ENCODE measurements at regions not wholly inside any gene's neighbourhood (a gene's known extent, or its start where the extent isn't known, plus 50 kb on each side); places are given as distances from the start of the nearest gene placed in this dataset.

DNA sequence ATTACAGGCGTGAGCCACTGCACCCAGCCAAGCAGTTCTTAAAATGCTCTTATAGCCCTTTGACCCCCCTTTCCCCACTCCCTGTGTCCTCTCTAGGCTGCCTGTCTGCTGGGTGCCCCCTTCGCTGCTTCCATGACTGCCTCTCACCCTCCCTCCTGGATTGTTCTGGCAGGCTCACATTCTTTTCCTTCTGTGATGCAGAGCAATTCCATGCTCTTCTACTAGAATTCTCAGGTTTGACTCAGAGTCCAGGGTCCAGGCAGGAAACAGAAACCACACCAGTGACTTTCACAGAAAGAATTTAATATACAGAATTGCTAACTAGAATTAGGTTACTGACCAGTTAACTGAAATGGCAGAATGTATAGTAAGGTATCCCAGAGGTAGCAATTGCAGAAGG lies 244.8 kb downstream of the BAMBI start:
- peak; percentile 43 for DNase-seq (ENCODE audit: low spot score)
- FAIRE-seq: no peak

DNA sequence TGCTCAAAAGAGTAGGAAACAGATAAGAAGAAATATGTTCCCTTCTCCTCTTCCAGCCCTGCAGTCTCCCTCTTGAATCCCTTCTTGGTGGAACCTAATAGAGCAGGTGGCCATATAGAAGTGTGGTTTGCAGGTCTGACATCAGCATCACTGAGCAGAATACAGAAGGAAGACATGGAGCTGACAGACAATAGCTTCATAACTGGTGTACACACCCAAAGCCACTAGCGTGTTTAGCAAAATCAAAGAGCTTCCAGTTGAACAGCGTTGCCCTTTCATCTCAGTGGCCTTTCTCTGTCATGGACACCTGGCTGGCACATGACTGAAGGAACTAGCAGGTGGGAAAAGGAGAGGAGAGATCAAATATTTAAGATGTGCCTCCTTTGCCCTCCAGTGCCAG lies 245.5 kb downstream of the BAMBI start:
- DNase-seq (ENCODE audit: low spot score) (no peak), FAIRE-seq (no peak)

GRCh38 chr10:28924717-28925116 lies 247.4 kb downstream of the BAMBI start:
- DNase-seq (ENCODE audit: low spot score): no peak
- no peak for FAIRE-seq

- FAIRE-seq (no peak), DNase-seq (ENCODE audit: low spot score) (no peak)
Measured at GRCh38 chr10:28925121-28925663, 247.9 kb downstream of the BAMBI start.

- no peak for DNase-seq (ENCODE audit: low spot score)
Measured at GRCh38 chr10:28926932-28927331, 249.6 kb downstream of the BAMBI start.

GRCh38 chr10:28928484-28928883 lies 251.2 kb downstream of the BAMBI start:
- DNase-seq (ENCODE audit: low spot score) (no peak), FAIRE-seq (peak; percentile 9)

More at GRCh38 chr10:28926932-28927331, 249.6 kb downstream of the BAMBI start:
- FAIRE-seq: no peak

- DNase-seq (ENCODE audit: low spot score): no peak
- no peak for FAIRE-seq
Measured at GRCh38 chr10:28929942-28930341, 252.6 kb downstream of the BAMBI start.

GRCh38 chr10:28930514-28931495 lies 253.5 kb downstream of the BAMBI start:
- FAIRE-seq: no peak
- DNase-seq (ENCODE audit: low spot score): no peak

DNA sequence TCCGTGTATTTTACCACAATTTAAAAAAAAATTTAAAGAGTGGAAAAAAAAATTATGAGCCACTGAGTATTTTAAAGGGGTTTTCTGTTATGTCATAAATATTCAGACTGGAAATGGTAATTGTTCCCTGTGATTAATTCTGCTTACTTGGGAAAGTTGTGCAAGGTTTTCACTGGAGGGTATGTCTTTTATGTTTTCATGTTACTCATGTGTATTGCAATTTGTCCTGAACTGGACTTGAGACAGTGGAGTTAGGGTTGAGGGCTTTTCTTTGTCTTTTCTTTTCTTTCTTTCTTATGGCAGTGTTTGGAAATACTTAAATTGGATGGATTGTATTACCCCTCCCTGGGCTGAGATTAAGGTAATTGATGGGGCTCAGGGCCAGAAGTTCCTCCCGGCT lies 257.7 kb downstream of the BAMBI start:
- FAIRE-seq: no peak
- no peak for DNase-seq (ENCODE audit: low spot score)

- FAIRE-seq (no peak), DNase-seq (ENCODE audit: low spot score) (no peak)
Measured at GRCh38 chr10:28937959-28938358, 260.6 kb downstream of the BAMBI start.

GRCh38 chr10:28938745-28939144 lies 261.4 kb downstream of the BAMBI start:
- no peak for DNase-seq (ENCODE audit: low spot score)
- FAIRE-seq: no peak

DNA sequence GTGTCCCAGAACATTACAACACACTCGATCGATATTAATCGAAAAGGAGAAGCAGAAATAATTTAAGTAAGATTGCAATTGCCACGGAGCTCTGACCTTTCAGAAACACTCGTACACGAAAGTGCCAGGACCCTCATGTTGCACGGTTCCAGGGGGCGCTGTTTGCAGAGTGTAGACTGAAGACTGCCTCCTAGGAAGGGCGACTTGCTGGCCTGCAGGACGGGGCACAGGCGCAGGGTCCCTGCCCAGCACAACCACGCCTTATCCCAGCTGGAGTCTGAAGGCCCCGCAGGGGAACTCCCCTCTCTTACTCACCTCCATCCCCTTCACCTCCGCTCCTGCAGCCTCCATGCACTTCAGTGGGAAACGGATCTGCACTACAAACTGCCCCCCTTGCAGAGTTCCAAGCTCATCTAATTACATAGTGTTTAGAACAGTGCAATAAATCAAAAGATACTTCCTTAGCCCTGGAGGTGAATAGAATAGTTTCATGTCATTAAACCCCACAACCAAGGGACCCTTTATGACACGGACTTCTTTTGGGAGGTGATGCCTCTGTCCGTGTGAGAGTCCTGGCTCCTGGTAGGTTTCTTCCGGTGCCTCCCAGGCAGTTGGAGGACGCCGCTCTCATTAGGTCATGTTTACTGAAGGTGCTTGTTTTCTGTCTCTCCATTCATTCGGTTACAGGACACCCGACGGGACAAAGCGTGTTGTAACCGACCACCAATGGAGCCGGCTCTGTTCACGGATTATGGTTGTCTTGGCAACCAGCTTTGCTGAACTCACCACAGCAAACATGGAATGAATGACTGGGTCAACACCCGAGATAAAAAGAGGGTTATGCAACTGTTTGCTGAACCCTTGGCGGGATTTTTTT lies 262.2 kb downstream of the BAMBI start:
- FAIRE-seq: peak; percentile 91
- peak; percentile 80 for DNase-seq (ENCODE audit: low spot score)

GRCh38 chr10:28940158-28940888 lies 263.0 kb downstream of the BAMBI start:
- no peak for DNase-seq (ENCODE audit: low spot score)
- no peak for FAIRE-seq

DNA sequence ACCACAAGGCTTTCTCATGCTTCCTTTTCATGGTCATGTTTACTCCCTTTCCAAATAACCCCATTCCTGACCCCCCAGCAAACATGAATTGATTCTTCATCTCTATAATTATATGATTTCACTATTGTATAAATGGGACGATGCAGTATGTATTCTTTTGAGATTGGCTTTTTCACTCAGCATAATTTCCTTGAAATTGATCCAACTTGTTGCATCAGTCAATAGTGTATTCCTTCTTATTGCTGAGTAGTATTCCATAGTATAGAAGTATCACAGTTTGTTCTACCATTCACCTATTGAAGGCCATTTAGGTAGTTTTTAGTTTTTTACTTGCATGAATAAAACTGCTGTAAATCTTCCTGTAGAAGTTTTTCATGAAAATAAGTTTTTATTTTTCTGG lies 264.7 kb downstream of the BAMBI start:
- DNase-seq (ENCODE audit: low spot score) (no peak), FAIRE-seq (peak; percentile 35)

DNA sequence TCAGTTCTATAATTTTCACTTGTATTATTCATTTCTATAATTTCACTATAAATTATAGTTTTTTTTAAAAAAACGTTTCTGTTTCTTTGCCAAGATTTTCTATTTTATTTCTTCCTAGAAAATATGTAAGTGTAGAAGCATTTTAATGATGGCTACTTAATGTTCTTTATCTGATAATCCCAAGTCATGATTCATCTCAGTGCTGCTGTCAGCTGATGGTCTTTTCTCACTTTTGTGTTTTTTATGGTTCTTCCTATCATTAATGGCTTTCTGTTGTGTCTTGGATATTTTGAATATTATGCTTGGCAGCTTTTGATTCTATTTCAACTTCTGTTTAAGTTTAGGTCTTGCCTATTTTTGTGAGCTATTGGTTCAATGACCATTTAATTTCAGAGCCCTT lies 268.6 kb downstream of the BAMBI start:
- no peak for FAIRE-seq
- DNase-seq (ENCODE audit: low spot score): no peak

DNA sequence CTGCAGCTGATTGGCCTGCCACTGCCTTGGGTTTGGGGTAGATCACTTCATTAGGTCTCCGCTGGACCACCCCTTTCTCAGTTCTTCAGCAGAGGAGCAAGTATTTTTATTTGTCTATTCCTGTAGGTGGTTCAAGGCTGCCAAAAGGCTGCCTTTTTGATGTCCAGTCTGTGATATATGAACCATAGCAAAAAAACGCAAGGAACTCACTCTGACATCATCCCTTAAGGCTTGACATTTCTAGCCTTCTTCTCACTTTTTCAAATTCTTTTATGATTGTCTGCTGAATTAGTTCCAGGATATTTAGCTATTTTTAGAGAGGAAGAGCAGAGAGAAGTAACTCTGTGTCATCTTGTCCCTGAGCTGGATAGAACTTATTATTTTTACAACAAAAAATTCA lies 269.2 kb downstream of the BAMBI start:
- DNase-seq (ENCODE audit: low spot score) (no peak), FAIRE-seq (no peak)

DNA sequence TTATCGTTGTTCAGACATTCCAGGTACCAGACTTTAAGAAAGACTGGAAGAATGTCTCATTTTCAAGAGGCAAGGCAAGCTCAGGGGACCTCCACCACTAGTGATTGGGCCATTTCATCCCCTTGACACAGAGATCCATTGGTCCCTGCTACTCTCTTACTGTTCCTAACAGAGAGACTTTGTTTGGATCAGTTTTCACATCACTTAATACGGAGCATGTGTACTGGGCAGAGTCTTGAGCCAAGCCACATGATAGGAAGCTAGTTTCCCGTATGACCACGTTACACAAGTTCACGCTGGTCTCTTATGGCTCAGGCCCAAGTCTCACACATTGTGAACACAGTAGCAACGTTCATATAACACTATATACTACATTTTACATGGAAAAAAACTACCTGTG lies 269.9 kb downstream of the BAMBI start:
- DNase-seq (ENCODE audit: low spot score): no peak

DNA sequence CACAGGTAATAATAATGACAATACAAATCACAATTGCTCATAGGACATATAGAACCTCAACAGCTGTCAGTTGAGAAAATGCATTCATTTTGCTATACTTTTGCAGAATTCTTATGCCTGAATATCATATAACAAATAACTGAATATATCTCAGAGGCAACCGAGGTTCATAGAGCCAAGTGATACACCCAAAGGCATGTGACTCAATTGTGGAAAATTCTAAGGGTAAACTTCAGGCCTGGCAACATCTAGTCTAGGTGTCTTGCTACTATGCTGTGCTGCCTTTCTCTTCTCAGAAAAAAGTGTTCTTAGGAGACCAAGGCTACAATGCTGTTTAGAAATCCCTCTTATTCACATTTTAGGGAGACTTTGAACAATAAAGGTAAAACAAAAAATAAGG lies 270.7 kb downstream of the BAMBI start:
- no peak for FAIRE-seq
- DNase-seq (ENCODE audit: low spot score): no peak

More for the DNA sequence above, 269.9 kb downstream of the BAMBI start:
- no peak for FAIRE-seq

DNA sequence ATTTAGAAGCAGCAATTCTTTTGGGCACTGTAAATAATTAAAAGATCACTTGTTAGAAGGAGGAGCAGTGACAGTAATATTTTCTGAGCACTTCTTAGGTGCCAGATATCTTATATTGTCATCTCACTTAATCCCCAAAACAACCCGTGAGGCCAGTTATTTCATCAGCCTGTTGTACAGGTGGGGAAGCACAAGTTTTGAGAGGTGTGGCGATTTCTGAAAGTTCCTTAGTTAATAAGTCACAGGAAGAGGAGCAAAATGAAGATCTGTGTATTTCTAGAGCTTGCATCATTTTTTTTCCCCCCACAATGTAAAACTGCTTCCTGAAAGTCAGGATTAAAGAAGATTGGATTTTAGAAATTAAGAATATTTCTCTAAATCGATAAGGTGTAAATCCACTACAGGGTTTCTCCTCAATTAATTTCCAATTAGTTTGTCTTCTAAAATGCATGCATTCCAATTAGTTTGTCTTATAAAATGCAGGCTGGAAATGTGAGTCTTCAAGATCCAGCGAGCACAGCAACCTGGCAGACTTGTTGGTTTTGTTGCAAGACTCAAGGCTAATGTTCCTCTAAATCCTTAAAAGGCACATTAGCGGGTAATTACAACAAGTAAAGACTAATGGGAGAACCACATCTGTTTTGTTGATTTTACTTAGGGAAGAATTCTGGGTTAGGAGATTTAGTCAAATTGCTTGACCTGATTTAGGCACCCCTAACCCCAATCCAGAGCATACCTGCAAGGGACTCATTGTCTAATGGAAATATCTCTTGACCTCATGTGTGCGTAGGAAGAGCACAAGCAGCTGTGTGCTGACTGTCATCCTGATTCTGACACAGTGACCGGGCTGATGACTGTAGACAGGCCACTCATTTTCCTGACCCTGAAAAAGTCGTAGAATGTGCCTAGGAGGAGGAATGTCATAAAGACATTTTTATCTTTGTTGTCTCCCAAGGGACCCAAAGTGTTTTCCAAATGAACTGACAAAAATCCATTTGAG lies 272.0 kb downstream of the BAMBI start:
- no peak for FAIRE-seq
- DNase-seq (ENCODE audit: low spot score): no peak

DNA sequence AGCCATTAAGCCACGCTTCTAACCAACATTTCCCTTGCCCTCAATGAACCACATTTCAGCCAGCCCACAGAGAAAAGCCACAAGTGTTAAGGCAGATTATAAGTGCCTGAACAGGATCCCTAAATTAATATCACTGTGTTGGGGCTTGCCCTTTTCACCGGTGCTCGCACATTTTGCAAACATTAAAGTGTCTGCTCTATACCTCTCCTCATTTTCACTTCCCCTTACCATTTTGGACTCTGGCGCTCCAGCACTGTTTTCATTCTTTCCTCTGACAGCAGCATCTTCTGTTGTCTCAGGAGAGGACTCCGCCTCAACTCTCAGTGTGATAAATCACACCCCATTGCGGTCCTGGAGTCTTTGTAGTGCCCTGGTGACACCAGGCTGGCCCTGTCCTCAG lies 274.2 kb downstream of the BAMBI start:
- DNase-seq (ENCODE audit: low spot score): no peak
- FAIRE-seq: peak; percentile 27

All from urothelium cell line (cell line).